Naive thymus-derived CD8-positive, alpha-beta T cell (primary cell): ENCODE measurements at regions not wholly inside any gene's neighbourhood (a gene's known extent, or its start where the extent isn't known, plus 50 kb on each side); places are given as distances from the start of the nearest gene placed in this dataset.
A peak's percentile ranks its signal among the peaks of the same experiment; 100 is the strongest.
"Not testable (repeated sequence)": the region's sequence is repeated elsewhere in the genome, so short reads cannot be mapped to it uniquely, and the experiment has no call there.

Experiments used
- ATAC-seq, 2 donors: fragments of 150-1000 bp; cut with Tn5 transposase in 1 of 2; sonication (Bioruptor Pico), chemical (Tn5 transposase) in 1 of 2; 1 replicate in 1 of 2; 2 replicates in 1 of 2; pipeline ENCODE4 v1.10.0; 2021; ENCODE audit warnings: mild to moderate bottlenecking in 2 of 2, moderate library complexity in 2 of 2
- POLR2A ChIA-PET: fragments of 350-600 bp; sonication (Branson Sonifier 250); formaldehyde crosslinking; loops from one replicate; lab custom pipeline; 2021; ENCODE audit warnings: antibody characterized with exemption; lab: Charles Lee
- DNase-seq, 10 donors: peaks; one replicate each; pipeline versions ENCODE4 v3.0.0 to v3.0.0-alpha.2; 2020 to 2022
- H3K27ac Mint-ChIP-seq, 10 donors: one replicate each; pipeline ENCODE4 v1.8.0; 2020 to 2022; ENCODE audit warnings: mild to moderate bottlenecking in 10 of 10, mixed read lengths in 10 of 10, moderate library complexity in 4 of 10, inconsistent platforms in 1 of 10
- H3K27me3 Mint-ChIP-seq, 5 donors: one replicate each; pipeline ENCODE4 v1.8.0; 2021 to 2022; ENCODE audit warnings: mixed read lengths in 5 of 5
- H3K36me3 Mint-ChIP-seq, 3 donors: one replicate each; pipeline ENCODE4 v1.8.0; 2020 to 2022; ENCODE audit warnings: mixed read lengths in 3 of 3, mild to moderate bottlenecking in 2 of 3, inconsistent platforms in 1 of 3
- H3K4me1 Mint-ChIP-seq, 4 donors: one replicate each; pipeline ENCODE4 v1.8.0; 2021 to 2022; ENCODE audit warnings: mixed read lengths in 4 of 4
- H3K4me3 Mint-ChIP-seq, 10 donors: one replicate each; pipeline ENCODE4 v1.8.0; 2020 to 2022; ENCODE audit warnings: mild to moderate bottlenecking in 10 of 10, mixed read lengths in 10 of 10, moderate library complexity in 6 of 10, inconsistent platforms in 1 of 10
- H3K9me3 Mint-ChIP-seq, 9 donors: one replicate each; pipeline ENCODE4 v1.8.0; 2020 to 2022; ENCODE audit warnings: mixed read lengths in 9 of 9, mild to moderate bottlenecking in 3 of 9, inconsistent platforms in 1 of 9, moderate library complexity in 1 of 9

DNA sequence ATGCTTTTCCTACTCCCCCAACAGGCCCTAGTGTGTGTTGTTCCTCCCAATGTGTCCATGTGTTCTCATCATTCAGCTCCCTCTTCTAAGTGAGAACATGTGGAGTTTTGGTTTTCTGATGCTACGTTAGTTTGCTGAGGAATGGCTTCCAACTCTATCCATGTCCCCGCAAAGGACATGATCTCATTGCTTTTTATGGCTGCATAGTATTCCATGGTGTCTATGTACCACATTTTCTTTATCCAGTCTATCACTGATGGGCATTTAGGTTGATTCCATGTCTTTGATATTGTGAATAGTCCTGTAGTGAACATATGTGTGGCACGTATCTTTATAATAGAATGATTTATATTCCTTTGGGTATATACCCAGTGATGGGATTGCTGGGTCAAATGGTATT is 72.5 kb upstream of the CCNY start:
- POLR2A ChIA-PET = not testable (repeated sequence)

GRCh38 chr10:35264636-35265035 is 71.7 kb upstream of the CCNY start:
- H3K36me3 Mint-ChIP-seq, DNase-seq, H3K4me1 Mint-ChIP-seq, H3K27me3 Mint-ChIP-seq, ATAC-seq, POLR2A ChIA-PET, H3K4me3 Mint-ChIP-seq, H3K27ac Mint-ChIP-seq: not testable (repeated sequence)
- H3K9me3 Mint-ChIP-seq = peaks cover 0 to 10% (median 3%) of the 10 kb centered on the region in 9 donors

More for the DNA sequence above, 72.5 kb upstream of the CCNY start:
- H3K27me3 Mint-ChIP-seq, H3K36me3 Mint-ChIP-seq, DNase-seq, H3K27ac Mint-ChIP-seq, H3K4me1 Mint-ChIP-seq, ATAC-seq, H3K4me3 Mint-ChIP-seq: not testable (repeated sequence)
- H3K9me3 Mint-ChIP-seq = peaks cover 0 to 10% (median 4%) of the 10 kb centered on the region in 9 donors

GRCh38 chr10:35265435-35265834 is 70.9 kb upstream of the CCNY start:
- ATAC-seq (no peak), DNase-seq (no peak)
- Mint-ChIP-seq H3K4me3 (no peak overlapping the region), H3K27me3 (peaks cover 0 to 3% (median 0%) of the 10 kb centered on the region in 5 donors), H3K36me3 (no peaks in the 10 kb centered on the region), H3K9me3 (peaks cover 0 to 6% (median 3%) of the 10 kb centered on the region in 9 donors), H3K4me1 (peaks cover 4 to 9% (median 5%) of the 10 kb centered on the region in 4 donors), H3K27ac (no peak overlapping the region)
- POLR2A ChIA-PET = no interaction called here

GRCh38 chr10:35268323-35268722 is 68.0 kb upstream of the CCNY start:
- DNase-seq (no peak), ATAC-seq (no peak)
- Mint-ChIP-seq H3K27me3 (peaks cover 0 to 3% (median 0%) of the 10 kb centered on the region in 5 donors), H3K4me3 (no peak overlapping the region), H3K9me3 (peaks cover 0 to 4% (median 3%) of the 10 kb centered on the region in 9 donors), H3K4me1 (peaks cover 4 to 9% (median 7%) of the 10 kb centered on the region in 4 donors), H3K36me3 (no peaks in the 10 kb centered on the region), H3K27ac (no peak overlapping the region)
- POLR2A ChIA-PET = no interaction called here

DNA sequence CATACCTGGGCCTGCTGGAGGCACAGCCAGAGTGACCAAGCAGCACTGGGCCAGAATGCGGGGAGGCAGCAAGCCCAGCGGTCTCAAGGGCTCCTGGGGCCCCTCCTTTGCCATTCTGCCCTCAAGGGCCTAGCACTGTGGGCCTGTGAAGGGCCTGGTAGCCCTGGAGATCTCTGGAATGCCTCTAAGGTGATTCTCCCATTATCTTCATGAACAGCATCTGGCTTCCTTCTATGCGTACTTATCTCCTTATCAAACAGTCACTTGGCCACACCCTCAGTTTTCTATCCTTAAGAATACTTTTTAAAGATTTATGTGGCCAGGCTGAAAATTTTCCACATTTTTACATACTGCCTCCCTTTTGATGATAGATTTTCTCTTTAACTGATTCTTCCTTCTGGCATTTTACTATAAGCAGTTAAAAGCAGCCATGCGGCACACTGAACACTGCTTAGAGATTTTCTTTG is 67.5 kb upstream of the CCNY start:
- DNase-seq (no peak), ATAC-seq (no peak)
- Mint-ChIP-seq H3K36me3 (no peaks in the 10 kb centered on the region), H3K27me3 (peaks cover 0 to 3% (median 0%) of the 10 kb centered on the region in 5 donors), H3K4me1 (peaks cover 4 to 9% (median 7%) of the 10 kb centered on the region in 4 donors), H3K9me3 (peaks cover 0 to 4% (median under 1%) of the 10 kb centered on the region in 9 donors), H3K4me3 (no peak overlapping the region), H3K27ac (peak overlapping the region in 3 of 10 donors; percentile 58 to 70 (median 60))
- POLR2A ChIA-PET = no interaction called here

- ATAC-seq (no peak), DNase-seq (no peak)
- Mint-ChIP-seq H3K4me1 (peaks cover 4 to 9% (median 7%) of the 10 kb centered on the region in 4 donors), H3K36me3 (no peaks in the 10 kb centered on the region), H3K9me3 (peaks cover 0 to 4% (median 0%) of the 10 kb centered on the region in 9 donors), H3K27me3 (peaks cover 0 to 3% (median 0%) of the 10 kb centered on the region in 5 donors), H3K4me3 (no peak overlapping the region), H3K27ac (peak overlapping the region in 3 of 10 donors; percentile 3 to 49 (median 11))
- POLR2A ChIA-PET = no interaction called here
These were observed 66.2 kb upstream of the CCNY start for GRCh38 chr10:35270100-35270499.

GRCh38 chr10:35271086-35271858 is 65.0 kb upstream of the CCNY start:
- peaks cover 0 to 3% (median 0%) of the 10 kb centered on the region in 5 donors for H3K27me3 Mint-ChIP-seq
- POLR2A ChIA-PET = no interaction called here

GRCh38 chr10:35271859-35272165 is 64.5 kb upstream of the CCNY start:
- H3K9me3 Mint-ChIP-seq, DNase-seq, H3K4me3 Mint-ChIP-seq, H3K27me3 Mint-ChIP-seq, H3K4me1 Mint-ChIP-seq, ATAC-seq, H3K36me3 Mint-ChIP-seq, H3K27ac Mint-ChIP-seq, POLR2A ChIA-PET: not testable (repeated sequence)

More at GRCh38 chr10:35271086-35271858, 65.0 kb upstream of the CCNY start:
- peaks cover 0 to 4% (median 0%) of the 10 kb centered on the region in 9 donors for H3K9me3 Mint-ChIP-seq
- no peaks in the 10 kb centered on the region for H3K36me3 Mint-ChIP-seq
- no peak for ATAC-seq
- peak overlapping the region in 1 of 10 donors; percentile 61 for H3K27ac Mint-ChIP-seq
- no peak for DNase-seq
- H3K4me3 Mint-ChIP-seq = no peak overlapping the region
- peaks cover 4 to 9% (median 7%) of the 10 kb centered on the region in 4 donors for H3K4me1 Mint-ChIP-seq

DNA sequence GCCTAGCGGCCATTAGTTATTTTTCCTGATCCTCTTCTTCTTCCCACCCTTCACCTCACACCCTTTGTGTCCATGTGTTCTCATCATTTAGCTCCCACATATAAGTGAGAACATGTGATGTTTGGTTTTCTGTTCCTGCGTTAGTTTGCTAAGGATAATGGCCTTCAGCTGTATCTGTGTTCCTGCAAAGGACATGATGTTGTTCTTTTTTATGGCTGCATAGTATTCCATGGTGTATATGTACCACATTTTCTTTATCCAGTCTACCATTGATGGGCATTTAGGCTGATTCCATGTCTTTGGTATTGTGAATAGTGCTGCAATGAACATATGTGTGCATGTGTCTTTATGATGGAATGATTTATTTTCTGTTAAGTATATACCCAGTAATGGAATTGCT is 63.9 kb upstream of the CCNY start:
- H3K36me3 Mint-ChIP-seq, H3K4me3 Mint-ChIP-seq, H3K4me1 Mint-ChIP-seq, ATAC-seq, H3K9me3 Mint-ChIP-seq, POLR2A ChIA-PET, H3K27ac Mint-ChIP-seq, H3K27me3 Mint-ChIP-seq, DNase-seq: not testable (repeated sequence)

DNA sequence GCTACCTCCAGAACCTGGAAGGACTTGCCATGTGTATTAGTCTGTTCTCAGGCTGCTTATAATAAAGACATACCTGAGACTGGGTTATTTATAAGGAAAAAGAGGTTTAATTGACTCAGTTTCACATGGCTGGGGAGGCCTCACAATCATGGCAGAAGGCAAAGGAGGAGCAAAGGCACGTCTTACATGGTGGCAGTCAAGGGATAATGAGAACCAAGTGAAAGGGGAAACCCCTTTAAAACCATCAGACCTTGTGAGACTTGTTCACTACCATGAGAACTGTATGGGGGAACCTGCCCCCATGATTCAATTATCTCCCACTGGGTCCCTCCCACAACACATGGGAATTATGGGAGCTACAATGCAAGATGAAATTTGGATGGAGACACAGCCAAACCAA is 62.3 kb upstream of the CCNY start:
- H3K9me3 Mint-ChIP-seq = not testable (repeated sequence)

GRCh38 chr10:35274498-35275060 is 61.7 kb upstream of the CCNY start:
- no peak for ATAC-seq
- no peaks in the 10 kb centered on the region for H3K36me3 Mint-ChIP-seq
- peaks cover 0 to 4% (median 0%) of the 10 kb centered on the region in 9 donors for H3K9me3 Mint-ChIP-seq
- H3K27ac Mint-ChIP-seq = no peak overlapping the region
- peaks cover 0 to 3% (median 0%) of the 10 kb centered on the region in 5 donors for H3K27me3 Mint-ChIP-seq
- H3K4me1 Mint-ChIP-seq = peaks cover 0 to 4% (median 0%) of the 10 kb centered on the region in 4 donors
- H3K4me3 Mint-ChIP-seq = no peak overlapping the region
- no peak for DNase-seq
- POLR2A ChIA-PET = no interaction called here

More for the DNA sequence above, 62.3 kb upstream of the CCNY start:
- ATAC-seq, H3K27me3 Mint-ChIP-seq, H3K27ac Mint-ChIP-seq, POLR2A ChIA-PET, H3K36me3 Mint-ChIP-seq, H3K4me1 Mint-ChIP-seq, DNase-seq, H3K4me3 Mint-ChIP-seq: not testable (repeated sequence)

GRCh38 chr10:35276889-35277288 is 59.4 kb upstream of the CCNY start:
- no peak overlapping the region for H3K4me3 Mint-ChIP-seq
- H3K9me3 Mint-ChIP-seq = peaks cover 0 to 12% (median 6%) of the 10 kb centered on the region in 9 donors
- H3K4me1 Mint-ChIP-seq = peaks cover 0 to 2% (median 0%) of the 10 kb centered on the region in 4 donors
- POLR2A ChIA-PET = no interaction called here
- H3K27ac Mint-ChIP-seq = peak overlapping the region in 1 of 10 donors; percentile 20
- DNase-seq (no peak), ATAC-seq (no peak)
- H3K27me3 Mint-ChIP-seq = peaks cover 0 to 2% (median 0%) of the 10 kb centered on the region in 5 donors
- peaks cover 0 to 5% (median 0%) of the 10 kb centered on the region in 3 donors for H3K36me3 Mint-ChIP-seq

DNA sequence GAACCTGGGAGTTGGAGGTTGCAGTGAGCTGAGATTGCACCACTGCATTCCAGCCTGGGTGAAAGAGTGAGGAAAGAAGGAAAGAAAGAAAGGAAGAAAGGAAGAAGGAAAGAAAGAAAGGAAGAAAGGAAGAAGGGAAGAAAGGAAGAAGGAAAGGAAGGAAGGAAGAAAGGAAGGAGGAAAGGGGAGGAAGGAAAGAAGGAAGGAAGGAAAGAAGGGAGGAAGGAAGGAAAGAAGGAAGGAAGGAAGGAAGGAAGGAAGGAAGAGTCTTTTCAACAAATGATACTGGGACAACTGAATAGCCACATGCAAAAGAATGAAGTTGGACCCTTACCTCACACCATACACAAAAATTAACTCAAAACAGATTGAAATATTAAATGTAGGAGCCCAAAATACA is 56.1 kb upstream of the CCNY start:
- H3K27me3 Mint-ChIP-seq, H3K36me3 Mint-ChIP-seq, H3K4me1 Mint-ChIP-seq, H3K4me3 Mint-ChIP-seq, POLR2A ChIA-PET, ATAC-seq, DNase-seq: not testable (repeated sequence)
- H3K9me3 Mint-ChIP-seq = peaks cover 0 to 12% (median 6%) of the 10 kb centered on the region in 9 donors
- H3K27ac Mint-ChIP-seq = peak overlapping the region in 1 of 10 donors; percentile 10
